Sigmoid colon (tissue), 6 donors: ENCODE measurements at regions not wholly inside any gene's neighbourhood (a gene's known extent, or its start where the extent isn't known, plus 50 kb on each side); places are given as distances from the start of the nearest gene placed in this dataset.
A peak's percentile ranks its signal among the peaks of the same experiment; 100 is the strongest.

Experiments
- DNase-seq: peaks from one replicate; pipeline ENCODE4 v3.0.0-alpha.2; 2019
- H3K27ac ChIP-seq, 4 donors: fragments of 200-600 bp; sonication (generic); one replicate each; pipeline ENCODE4 v1.5.1; 2016 to 2019; ENCODE audit warnings: mild to moderate bottlenecking in 1 of 4
- H3K27me3 ChIP-seq, 3 donors: fragments of 200-600 bp; sonication (generic); one replicate each; pipeline ENCODE4 v1.5.1; 2019; ENCODE audit warnings: mild to moderate bottlenecking in 1 of 3
- H3K36me3 ChIP-seq, 4 donors: fragments of 200-600 bp; sonication (generic); one replicate each; pipeline ENCODE4 v1.5.1; 2016 to 2019
- H3K4me1 ChIP-seq, 4 donors: fragments of 200-600 bp; sonication (generic); one replicate each; pipeline ENCODE4 v1.5.1; 2017 to 2019
- H3K4me3 ChIP-seq, 4 donors: fragments of 200-600 bp; sonication (generic); one replicate each; pipeline ENCODE4 v1.5.1; 2017 to 2019; ENCODE audit warnings: mild to moderate bottlenecking in 2 of 4, moderate library complexity in 1 of 4
- H3K9me3 ChIP-seq, 4 donors: fragments of 200-600 bp in 3 of 4; sonication (generic) in 3 of 4; one replicate each; pipeline versions ENCODE4 v1.5.1 to v1.6.1; 2013 to 2019
- EP300 ChIP-seq, 4 donors: sonication (generic); formaldehyde crosslinking; IDR thresholded peaks; one replicate each; pipeline ENCODE4 v1.6.1; 2017; ENCODE audit warnings: antibody characterized with exemption in 4 of 4
- POLR2A ChIP-seq, 2 donors: fragments of 450-650 bp; IDR thresholded peaks; one replicate each; pipeline ENCODE4 v1.6.1; 2016; ENCODE audit warnings: antibody characterized with exemption in 2 of 2, mild to moderate bottlenecking in 2 of 2, moderate library complexity in 2 of 2
- POLR2AphosphoS5 ChIP-seq, 4 donors: sonication (generic); formaldehyde crosslinking; IDR thresholded peaks; one replicate each; pipeline ENCODE4 v1.6.1; 2017; ENCODE audit warnings: antibody characterized with exemption in 4 of 4
- WGBS, 2 donors: extraction: QIAGEN DNeasy Blood & Tissue Kit; methylation state at CpG; one replicate each; pipeline ENCODE4 v1.1.7; 2013; 5-methylcytosine and 5-hydroxymethylcytosine counted together
- intact Hi-C: fragments of 100-400 bp; cut with DNase I; formaldehyde crosslinking; loops from one replicate; pipeline ENCODE4 v1.15.1; 2023
- TF ChIP-seq, protein P1 (sequence below), 4 experiments: fragments of 450-650 bp in 3 of 4; fragments of 200-600 bp in 1 of 4; IDR thresholded peaks; one replicate each; pipeline ENCODE4 v1.5.1; 2016 to 2019; ENCODE audit warnings: antibody characterized with exemption in 4 of 4, mild to moderate bottlenecking in 3 of 4, moderate library complexity in 2 of 4
- donor health status: healthy with polysubstance abuse.
- donor health status: healthy.

DNA sequence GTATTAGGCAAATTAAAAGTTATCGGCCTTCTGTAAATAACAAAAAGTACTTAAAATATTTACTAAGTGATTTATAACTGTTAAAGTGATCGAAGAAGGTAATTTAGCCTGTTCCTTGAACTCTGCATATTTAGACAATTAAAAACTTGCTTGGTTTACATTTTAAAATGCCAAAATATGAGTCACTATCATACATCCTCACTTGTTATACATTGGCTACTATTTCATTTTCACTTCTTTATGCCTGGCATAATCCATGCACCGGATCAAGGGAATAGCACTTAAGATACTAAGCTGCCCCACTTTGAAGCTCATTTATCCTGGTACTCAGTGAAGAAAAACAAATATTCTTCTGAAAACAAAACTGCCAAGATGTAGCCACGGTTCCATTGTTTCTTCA, 344.6 kb downstream of the UBE3D start:
- peak overlapping the region in 1 of 4 donors; percentile 55 for H3K27ac ChIP-seq
- H3K36me3 ChIP-seq, result no peaks in the 10 kb centered on the region
- TF ChIP-seq POLR2AphosphoS5 (IDR thresholded peaks at IDR 0.05), result no peak
- TF ChIP-seq, protein P1, sequence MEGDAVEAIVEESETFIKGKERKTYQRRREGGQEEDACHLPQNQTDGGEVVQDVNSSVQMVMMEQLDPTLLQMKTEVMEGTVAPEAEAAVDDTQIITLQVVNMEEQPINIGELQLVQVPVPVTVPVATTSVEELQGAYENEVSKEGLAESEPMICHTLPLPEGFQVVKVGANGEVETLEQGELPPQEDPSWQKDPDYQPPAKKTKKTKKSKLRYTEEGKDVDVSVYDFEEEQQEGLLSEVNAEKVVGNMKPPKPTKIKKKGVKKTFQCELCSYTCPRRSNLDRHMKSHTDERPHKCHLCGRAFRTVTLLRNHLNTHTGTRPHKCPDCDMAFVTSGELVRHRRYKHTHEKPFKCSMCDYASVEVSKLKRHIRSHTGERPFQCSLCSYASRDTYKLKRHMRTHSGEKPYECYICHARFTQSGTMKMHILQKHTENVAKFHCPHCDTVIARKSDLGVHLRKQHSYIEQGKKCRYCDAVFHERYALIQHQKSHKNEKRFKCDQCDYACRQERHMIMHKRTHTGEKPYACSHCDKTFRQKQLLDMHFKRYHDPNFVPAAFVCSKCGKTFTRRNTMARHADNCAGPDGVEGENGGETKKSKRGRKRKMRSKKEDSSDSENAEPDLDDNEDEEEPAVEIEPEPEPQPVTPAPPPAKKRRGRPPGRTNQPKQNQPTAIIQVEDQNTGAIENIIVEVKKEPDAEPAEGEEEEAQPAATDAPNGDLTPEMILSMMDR (IDR thresholded peaks at IDR 0.05), result no peak
- no peak for TF ChIP-seq POLR2A (IDR thresholded peaks at IDR 0.05)
- TF ChIP-seq EP300 (IDR thresholded peaks at IDR 0.05), result no peak
- DNase-seq, result no peak
- H3K4me3 ChIP-seq, result no peak overlapping the region
- intact Hi-C loops, result no loop called here
- H3K4me1 ChIP-seq, result no peaks in the 10 kb centered on the region
- no peaks in the 10 kb centered on the region for H3K27me3 ChIP-seq
- H3K9me3 ChIP-seq, result no peaks in the 10 kb centered on the region
- 76 to 86% methylated on average over 4 of the region's 4 CpGs for WGBS, 2 donors

DNA sequence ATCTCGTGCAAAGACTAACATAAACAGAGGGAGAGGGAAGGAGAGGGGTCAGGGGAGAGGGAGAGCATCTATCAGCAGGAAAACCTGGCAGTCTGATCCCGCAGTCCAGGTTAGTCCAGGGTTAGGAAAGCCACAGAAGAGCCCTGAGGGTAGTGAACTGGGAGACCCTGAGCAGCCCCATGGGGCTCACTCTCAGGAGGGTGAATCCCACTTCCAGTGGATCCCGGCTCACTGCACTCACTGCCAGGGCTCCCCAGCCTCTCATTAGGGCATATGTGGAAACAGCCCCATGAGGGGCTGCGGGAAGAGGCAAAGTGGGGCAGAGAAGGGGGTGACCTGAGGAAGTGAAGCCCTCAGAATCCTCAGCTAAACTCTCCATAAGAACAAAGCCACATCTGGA, 329.9 kb downstream of the UBE3D start:
- no peak for DNase-seq
- H3K4me1 ChIP-seq, result no peaks in the 10 kb centered on the region
- intact Hi-C loops, result no loop called here
- H3K27me3 ChIP-seq, result no peaks in the 10 kb centered on the region
- no peak overlapping the region for H3K4me3 ChIP-seq
- no peak overlapping the region for H3K27ac ChIP-seq
- no peak for TF ChIP-seq EP300 (IDR thresholded peaks at IDR 0.05)
- TF ChIP-seq, protein P1 (IDR thresholded peaks at IDR 0.05), result no peak
- TF ChIP-seq POLR2AphosphoS5 (IDR thresholded peaks at IDR 0.05), result no peak
- H3K9me3 ChIP-seq, result no peaks in the 10 kb centered on the region
- WGBS, 2 donors, result 73 to 75% methylated on average over 4 of the region's 4 CpGs
- H3K36me3 ChIP-seq, result no peaks in the 10 kb centered on the region

DNA sequence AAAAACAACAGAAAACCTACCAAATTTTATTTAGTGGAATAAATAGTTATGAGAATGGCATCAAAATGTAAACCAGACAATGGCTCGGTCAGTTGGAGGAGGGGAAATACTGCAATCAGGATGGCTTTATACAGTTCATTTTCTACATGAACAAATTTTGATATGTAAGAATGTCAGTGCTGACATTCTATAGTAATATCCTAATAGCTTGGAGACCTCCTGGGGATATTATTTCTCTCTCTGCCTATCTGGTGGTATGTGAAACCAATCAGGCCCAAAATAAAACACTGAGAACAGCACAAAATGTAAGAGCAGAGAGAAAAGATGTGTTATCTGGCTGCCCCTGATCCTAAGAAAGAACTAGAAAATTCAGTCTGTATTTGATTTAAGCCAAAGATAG, 327.7 kb downstream of the UBE3D start:
- no peak overlapping the region for H3K27ac ChIP-seq
- H3K27me3 ChIP-seq, result no peaks in the 10 kb centered on the region
- H3K4me3 ChIP-seq, result no peak overlapping the region
- intact Hi-C loops, result no loop called here
- no peaks in the 10 kb centered on the region for H3K4me1 ChIP-seq
- H3K36me3 ChIP-seq, result no peaks in the 10 kb centered on the region
- TF ChIP-seq, protein P1 (IDR thresholded peaks at IDR 0.05), result no peak
- TF ChIP-seq EP300 (IDR thresholded peaks at IDR 0.05) (no peak), POLR2A (IDR thresholded peaks at IDR 0.05) (no peak), POLR2AphosphoS5 (IDR thresholded peaks at IDR 0.05) (no peak)
- no peaks in the 10 kb centered on the region for H3K9me3 ChIP-seq
- DNase-seq, result no peak
- WGBS, 2 donors, result 90 to 95% methylated on average over 1 of the region's 1 CpG

DNA sequence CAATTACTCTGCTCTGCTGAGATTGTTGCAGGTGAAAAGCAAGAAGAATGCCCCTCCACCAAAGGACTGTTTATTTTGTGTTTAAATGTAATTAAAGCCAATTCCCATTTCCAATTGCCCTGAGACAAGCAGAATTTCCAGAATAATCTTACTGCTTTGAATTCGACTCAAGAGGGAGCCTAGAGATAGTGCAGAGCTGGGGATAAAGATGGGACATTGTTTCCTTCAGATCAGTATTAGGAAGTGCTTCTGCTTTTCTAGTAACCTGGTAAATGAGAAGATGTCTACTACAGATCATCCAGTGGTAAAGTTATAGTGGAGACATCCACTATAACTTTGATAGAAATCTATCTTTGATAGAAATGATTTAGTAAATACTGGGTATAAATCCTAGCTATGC, 326.9 kb downstream of the UBE3D start:
- H3K4me1 ChIP-seq, result no peaks in the 10 kb centered on the region

DNA sequence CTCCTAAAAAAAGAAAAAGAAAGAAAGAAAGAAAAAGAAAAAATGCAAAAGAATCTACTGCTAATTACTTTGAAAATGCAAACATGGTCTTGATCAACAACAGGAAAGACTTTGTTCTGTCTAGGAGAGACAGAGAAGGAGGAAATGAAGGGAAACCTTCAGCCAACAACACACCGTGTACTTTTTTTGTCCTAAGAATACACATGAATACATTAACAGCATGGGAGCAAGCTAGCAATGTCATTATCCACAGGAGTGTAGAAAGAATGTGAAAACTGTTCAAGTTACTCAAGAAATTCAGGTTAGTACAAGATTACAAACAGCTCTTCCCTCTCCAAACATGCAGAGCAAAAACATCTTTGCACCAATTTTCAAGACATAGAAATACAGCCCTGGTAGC, 326.3 kb downstream of the UBE3D start:
- TF ChIP-seq POLR2AphosphoS5 (IDR thresholded peaks at IDR 0.05), result no peak
- TF ChIP-seq POLR2A (IDR thresholded peaks at IDR 0.05), result no peak
- no peak for TF ChIP-seq EP300 (IDR thresholded peaks at IDR 0.05)
- TF ChIP-seq, protein P1 (IDR thresholded peaks at IDR 0.05), result no peak
- intact Hi-C loops, result no loop called here
- no peaks in the 10 kb centered on the region for H3K4me1 ChIP-seq
- no peak overlapping the region for H3K4me3 ChIP-seq
- no peak overlapping the region for H3K27ac ChIP-seq
- WGBS, 2 donors, result 4 to 6% methylated on average over 1 of the region's 1 CpG
- DNase-seq, result no peak
- no peaks in the 10 kb centered on the region for H3K9me3 ChIP-seq
- no peaks in the 10 kb centered on the region for H3K27me3 ChIP-seq
- no peaks in the 10 kb centered on the region for H3K36me3 ChIP-seq

More for the DNA sequence above, 326.9 kb downstream of the UBE3D start:
- Histone ChIP-seq H3K36me3 (no peaks in the 10 kb centered on the region), H3K9me3 (no peaks in the 10 kb centered on the region), H3K27me3 (no peaks in the 10 kb centered on the region), H3K27ac (no peak overlapping the region), H3K4me3 (no peak overlapping the region)
- WGBS, 2 donors, result 12 to 28% methylated on average over 1 of the region's 1 CpG
- TF ChIP-seq POLR2AphosphoS5 (IDR thresholded peaks at IDR 0.05) (no peak), EP300 (IDR thresholded peaks at IDR 0.05) (no peak)
- TF ChIP-seq, protein P1 (IDR thresholded peaks at IDR 0.05), result no peak
- no peak for DNase-seq
- intact Hi-C loops, result no loop called here
